ENCODE measurements at regions not wholly inside any gene's neighbourhood (a gene's known extent, or its start where the extent isn't known, plus 50 kb on each side); places are given as distances from the start of the nearest gene placed in this dataset.
"Not testable (repeated sequence)": the region's sequence is repeated elsewhere in the genome, so short reads cannot be mapped to it uniquely, and the experiment has no call there.

DNA sequence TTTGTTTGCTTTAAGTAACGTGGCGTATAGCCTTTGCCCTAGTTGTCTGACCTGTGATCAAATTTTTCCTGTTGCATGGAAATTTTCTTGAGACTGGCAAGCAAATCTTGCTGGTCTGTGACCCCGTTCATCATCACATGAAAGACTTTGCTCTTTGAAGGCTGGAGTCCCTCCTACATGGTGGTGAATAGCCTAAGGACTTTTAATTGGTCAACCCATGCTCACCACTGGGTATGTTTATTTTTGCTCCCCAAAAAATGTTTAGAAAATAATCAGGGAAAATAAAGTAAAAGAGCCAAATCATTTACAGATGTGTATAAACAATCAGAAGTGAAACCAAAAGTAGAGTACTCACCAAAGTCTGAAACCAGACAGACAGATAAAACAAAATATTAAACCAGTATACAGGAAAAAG, 1075.3 kb upstream of the ALCAM start:
- no peak for TF ChIP-seq POLR2A (IDR thresholded peaks at IDR 0.05; ENCODE audit: low read length)
- no peak for TF ChIP-seq GATA1 (IDR thresholded peaks at IDR 0.05; ENCODE audit: low read depth, low read length)
- DNase-seq: no peak

DNA sequence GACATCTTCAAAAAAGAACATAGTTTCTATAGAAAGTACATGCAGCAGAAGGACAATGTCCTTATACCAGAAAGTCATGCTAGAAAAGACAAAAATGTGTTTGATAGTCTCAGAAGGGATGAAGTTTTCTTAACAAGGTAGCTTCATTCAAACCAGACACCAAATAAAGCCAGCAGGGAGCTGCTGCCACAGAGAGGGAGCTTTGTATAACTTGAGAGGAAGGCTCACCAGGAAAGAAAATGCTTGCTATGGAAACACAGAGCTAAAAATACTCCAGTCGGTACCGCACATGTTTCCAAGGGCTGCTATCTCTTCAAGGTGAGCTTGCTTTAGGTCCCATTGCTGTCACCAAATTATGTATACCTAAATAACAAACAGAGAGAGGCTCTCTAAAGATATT, 1074.8 kb upstream of the ALCAM start:
- no peak for TF ChIP-seq GATA1 (IDR thresholded peaks at IDR 0.05; ENCODE audit: low read depth, low read length)
- TF ChIP-seq POLR2A (IDR thresholded peaks at IDR 0.05; ENCODE audit: low read length): no peak
- no peak for DNase-seq

DNA sequence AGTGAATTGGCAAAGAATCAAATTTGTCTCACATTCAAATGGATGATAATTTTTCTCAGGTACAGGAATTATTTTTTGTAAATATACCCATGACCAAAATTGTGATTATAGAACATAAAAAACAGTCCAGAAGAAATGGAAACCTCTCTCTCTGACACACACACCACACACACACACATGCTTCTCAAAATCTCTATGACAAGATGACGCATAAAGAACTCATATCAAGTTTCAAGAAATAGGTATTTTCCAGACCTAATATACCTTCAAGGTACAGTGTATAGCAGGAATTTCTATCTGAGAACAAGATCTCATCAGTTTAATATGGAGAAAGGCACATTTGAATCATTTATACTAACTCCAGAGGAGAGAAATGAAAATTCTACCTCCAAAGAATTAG, 1069.1 kb upstream of the ALCAM start:
- TF ChIP-seq POLR2A (IDR thresholded peaks at IDR 0.05; ENCODE audit: low read length): no peak
- no peak for TF ChIP-seq GATA1 (IDR thresholded peaks at IDR 0.05; ENCODE audit: low read depth, low read length)
- no peak for DNase-seq

DNA sequence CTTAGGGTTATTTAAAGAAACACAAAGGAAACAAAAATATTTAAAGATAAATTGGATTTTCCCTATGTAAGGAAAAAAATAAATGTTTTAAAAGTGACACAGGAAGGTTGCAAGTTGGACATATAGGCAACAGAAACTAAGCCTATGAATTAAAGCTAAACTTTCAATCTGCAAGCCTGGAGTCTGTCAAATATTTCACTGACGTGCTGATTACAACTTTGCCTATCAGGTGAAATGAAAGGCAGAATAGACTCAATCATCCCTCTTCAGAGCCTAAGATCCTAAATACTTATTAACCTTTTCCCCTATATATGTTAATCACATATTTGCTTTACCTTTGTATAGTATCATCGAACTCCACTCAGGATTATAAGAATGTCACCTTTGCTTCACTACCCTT, 1068.0 kb upstream of the ALCAM start:
- DNase-seq: no peak
- TF ChIP-seq GATA1 (IDR thresholded peaks at IDR 0.05; ENCODE audit: low read depth, low read length) (no peak), POLR2A (IDR thresholded peaks at IDR 0.05; ENCODE audit: low read length) (no peak)

DNA sequence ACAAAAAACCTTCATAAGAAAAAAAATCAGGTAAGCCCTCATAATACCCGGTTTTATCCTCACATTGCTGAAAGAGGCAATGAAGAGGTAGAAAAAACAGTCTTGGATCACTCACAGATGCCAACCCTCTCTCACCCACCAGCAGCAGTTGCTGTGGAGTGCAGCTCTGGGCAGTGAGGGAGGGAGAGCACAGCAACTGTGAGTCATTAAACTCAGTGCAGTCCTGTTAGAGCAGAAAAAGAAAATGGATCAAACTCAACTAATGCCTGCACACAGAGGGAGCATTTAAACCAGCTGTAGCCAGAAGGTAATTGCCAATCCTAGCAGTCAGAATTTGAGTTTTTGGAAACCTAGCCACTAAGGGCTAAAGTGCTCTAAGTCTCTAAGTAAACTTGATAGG, 1050.6 kb upstream of the ALCAM start:
- no peak for TF ChIP-seq GATA1 (IDR thresholded peaks at IDR 0.05; ENCODE audit: low read depth, low read length)
- no peak for TF ChIP-seq POLR2A (IDR thresholded peaks at IDR 0.05; ENCODE audit: low read length)
- no peak for DNase-seq

DNA sequence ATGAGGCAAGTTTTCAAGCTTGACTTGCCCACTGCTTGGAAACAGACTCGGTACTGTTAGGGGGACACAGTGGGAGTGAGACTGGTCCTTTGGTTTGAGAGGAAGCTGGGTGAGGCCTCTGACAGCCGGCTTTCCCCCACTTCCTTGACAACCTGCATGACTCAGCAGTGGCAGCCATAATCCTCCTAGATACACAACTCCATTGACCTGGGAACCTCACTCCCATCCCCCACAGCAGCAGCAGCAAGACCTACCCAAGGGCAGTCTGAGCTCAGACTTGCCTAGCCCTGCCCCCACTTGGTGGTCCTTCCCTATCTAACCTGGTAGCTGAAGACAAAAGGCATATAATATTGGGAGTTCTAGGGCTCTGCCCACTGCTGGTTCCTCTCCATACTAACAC, 1043.5 kb upstream of the ALCAM start:
- DNase-seq: no peak
- no peak for TF ChIP-seq GATA1 (IDR thresholded peaks at IDR 0.05; ENCODE audit: low read depth, low read length)

DNA sequence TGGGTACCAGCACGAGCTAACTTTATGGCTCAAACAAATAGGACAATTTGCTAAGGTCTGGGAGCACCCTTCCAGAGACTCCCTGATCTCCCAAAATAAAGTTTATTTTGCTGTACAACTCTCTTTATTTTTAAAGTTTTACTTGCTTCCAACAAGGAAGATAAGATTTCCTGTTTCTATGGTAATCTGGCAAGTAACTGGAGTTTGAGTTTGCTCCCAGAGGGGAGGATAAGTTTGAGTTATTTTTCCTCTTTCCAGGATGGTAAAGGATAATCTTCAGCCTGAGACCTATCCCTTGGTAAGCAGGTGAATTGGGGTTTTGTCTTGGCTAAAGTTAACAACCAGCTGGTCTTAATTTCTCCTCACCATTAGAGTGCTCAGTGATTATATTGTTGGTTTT, 1019.4 kb upstream of the ALCAM start:
- no peak for DNase-seq
- no peak for TF ChIP-seq POLR2A (IDR thresholded peaks at IDR 0.05; ENCODE audit: low read length)
- TF ChIP-seq GATA1 (IDR thresholded peaks at IDR 0.05; ENCODE audit: low read depth, low read length): no peak

DNA sequence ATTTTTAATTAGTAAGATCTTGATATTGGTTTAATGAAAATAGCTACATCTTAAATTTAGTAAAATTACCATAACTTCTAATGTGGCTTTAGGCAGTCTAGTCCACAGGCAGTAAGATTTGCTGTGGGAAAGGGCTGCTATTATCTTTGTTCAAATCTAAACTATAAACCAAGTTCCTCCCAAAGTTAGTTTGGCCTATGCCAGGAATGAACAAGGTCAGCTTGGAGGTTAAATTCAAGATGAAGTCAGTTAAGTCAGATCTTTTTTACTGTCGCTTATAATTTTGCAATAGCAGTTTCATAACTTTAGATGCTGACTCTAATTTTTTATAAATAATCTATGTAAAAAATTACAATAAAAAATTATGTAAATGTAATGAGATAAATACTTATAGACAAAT, 1016.9 kb upstream of the ALCAM start:
- no peak for DNase-seq
- TF ChIP-seq GATA1 (IDR thresholded peaks at IDR 0.05; ENCODE audit: low read depth, low read length) (no peak), POLR2A (IDR thresholded peaks at IDR 0.05; ENCODE audit: low read length) (no peak)

DNA sequence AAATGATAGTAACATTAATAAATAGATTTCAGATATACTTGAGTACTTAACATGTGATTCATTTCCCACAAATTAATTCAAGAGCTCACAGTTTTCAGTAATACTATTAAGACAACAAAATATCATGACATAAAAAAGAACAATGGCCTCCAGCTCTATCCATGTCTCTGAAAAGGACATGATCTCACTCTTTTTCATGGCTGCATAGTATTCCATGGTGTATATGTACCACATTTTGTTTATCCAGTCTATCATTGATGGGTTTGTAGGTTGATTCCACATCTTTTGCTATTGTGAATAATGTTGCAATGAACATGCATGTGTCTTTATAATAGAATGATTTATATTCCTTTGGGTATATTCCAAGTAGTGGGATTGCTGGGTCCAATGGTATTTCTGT, 1012.8 kb upstream of the ALCAM start:
- DNase-seq: no peak
- no peak for TF ChIP-seq GATA1 (IDR thresholded peaks at IDR 0.05; ENCODE audit: low read depth, low read length)
- no peak for TF ChIP-seq POLR2A (IDR thresholded peaks at IDR 0.05; ENCODE audit: low read length)

DNA sequence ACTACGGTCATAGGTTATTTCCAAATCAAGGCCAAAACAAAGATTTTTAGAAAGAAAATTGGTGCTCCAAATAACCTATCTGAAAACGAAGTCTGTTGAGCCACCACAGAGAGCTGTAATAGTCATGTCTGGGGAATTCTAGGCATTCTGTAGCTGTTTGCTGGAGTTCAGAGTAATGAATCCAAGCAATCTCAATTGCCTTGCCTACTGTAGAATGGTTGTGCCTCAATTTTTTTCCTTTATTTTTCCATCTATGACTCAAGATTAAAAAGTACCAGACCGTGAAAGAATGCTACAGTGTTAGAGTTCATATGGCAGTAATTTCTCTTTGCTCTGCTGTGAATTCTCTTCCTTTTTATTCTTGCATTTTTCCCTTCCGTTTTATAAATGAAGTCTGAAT, 1007.2 kb upstream of the ALCAM start:
- TF ChIP-seq GATA1 (IDR thresholded peaks at IDR 0.05; ENCODE audit: low read depth, low read length): no peak
- TF ChIP-seq POLR2A (IDR thresholded peaks at IDR 0.05; ENCODE audit: low read length): no peak
- DNase-seq: no peak

DNA sequence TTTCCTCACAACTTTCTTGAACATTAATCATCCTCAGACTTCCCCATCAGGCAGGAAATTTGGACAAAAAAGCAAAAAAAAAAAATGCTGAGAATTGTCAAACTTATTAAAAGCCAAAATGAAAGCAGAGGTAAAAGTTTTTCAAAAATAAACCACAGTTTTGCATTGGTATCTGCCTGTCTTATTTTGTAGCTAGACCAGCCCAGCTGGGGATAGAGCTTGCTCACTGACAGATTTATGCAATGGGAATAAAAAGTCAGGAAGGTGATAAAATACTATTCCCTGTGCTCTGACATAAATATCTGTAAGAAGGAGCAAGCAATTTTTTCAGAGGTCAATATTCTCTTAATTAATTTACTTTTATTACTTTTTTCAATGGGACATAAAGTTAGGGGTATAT, 1006.7 kb upstream of the ALCAM start:
- TF ChIP-seq POLR2A (IDR thresholded peaks at IDR 0.05; ENCODE audit: low read length) (no peak), GATA1 (IDR thresholded peaks at IDR 0.05; ENCODE audit: low read depth, low read length) (no peak)
- no peak for DNase-seq

DNA sequence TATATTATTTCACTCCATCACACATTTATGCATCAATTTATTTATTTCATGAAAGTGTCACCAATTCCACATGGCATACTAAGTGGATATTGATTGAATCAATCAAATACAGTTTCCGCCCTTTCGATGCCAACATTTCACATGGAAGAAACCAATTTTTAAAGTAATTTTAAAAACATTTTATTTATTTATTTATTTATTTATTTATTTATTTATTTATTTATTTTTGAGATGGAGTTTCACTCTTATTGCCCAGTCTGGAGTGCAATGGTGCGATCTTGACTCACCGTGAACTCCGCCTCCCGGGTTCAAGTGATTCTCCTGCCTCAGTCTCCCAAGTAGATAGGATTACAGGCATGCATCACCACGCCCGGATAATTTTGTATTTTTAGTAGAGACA, 1005.0 kb upstream of the ALCAM start:
- not testable (repeated sequence) for DNase-seq

DNA sequence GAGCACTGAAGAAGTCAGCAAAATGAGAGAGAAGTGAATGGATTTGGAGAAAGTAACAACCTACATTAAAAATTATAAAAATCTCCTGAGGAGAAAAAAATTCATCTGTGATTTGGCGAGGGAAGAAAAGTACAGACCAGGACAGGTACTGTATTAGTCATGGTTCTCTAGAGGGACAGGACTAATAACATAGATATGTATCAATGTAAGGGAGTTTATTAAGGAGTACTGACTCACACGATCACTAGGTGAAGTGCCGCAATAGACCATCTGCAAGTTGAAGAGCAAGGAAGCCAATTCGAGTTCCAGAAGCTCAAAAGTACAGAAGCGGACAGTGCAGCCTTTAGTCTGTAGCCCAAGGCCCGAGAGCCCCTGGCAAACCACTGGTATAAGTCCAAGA, 1004.4 kb upstream of the ALCAM start:
- TF ChIP-seq POLR2A (IDR thresholded peaks at IDR 0.05; ENCODE audit: low read length) (no peak), GATA1 (IDR thresholded peaks at IDR 0.05; ENCODE audit: low read depth, low read length) (no peak)
- no peak for DNase-seq

DNA sequence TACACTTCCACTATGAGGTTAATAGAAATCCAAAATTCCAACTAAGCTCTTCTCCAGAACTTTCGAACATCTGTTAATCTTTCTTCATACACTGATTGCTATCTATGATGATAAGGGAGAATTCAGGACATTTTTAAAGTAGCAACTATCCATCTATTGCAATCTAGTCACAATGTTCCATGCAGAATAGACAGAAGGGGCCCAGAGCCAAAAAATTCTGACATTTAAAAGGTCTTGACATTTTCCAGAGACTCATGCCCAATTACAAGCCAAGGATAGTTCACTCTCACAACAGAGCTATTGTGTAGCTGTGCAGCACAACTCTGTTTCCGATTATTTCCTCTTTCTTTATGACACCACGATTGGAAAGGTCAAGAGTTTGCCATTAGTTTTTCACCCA, 999.7 kb upstream of the ALCAM start:
- TF ChIP-seq POLR2A (IDR thresholded peaks at IDR 0.05; ENCODE audit: low read length) (no peak), GATA1 (IDR thresholded peaks at IDR 0.05; ENCODE audit: low read depth, low read length) (no peak)

DNA sequence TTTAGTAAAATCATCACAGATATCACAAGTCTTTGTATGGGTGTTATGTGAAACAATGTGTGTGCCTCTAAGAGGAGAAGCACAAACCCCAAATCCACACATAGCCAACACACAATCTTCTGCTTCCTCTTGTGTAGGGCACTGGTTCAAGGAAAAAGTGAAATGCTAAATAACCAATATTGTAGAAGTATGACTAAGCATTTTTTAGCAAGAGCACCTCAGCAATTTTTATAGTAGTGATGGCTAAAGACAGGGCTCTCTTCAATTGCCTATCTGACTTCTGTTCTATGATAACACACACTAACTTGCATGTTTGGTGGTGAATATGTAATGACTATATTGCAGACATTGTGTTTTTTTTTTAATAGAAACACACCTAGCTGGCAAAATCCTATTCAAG, 997.9 kb upstream of the ALCAM start:
- no peak for DNase-seq
- TF ChIP-seq GATA1 (IDR thresholded peaks at IDR 0.05; ENCODE audit: low read depth, low read length): no peak
- no peak for TF ChIP-seq POLR2A (IDR thresholded peaks at IDR 0.05; ENCODE audit: low read length)

More for the DNA sequence above, 999.7 kb upstream of the ALCAM start:
- DNase-seq: no peak

DNA sequence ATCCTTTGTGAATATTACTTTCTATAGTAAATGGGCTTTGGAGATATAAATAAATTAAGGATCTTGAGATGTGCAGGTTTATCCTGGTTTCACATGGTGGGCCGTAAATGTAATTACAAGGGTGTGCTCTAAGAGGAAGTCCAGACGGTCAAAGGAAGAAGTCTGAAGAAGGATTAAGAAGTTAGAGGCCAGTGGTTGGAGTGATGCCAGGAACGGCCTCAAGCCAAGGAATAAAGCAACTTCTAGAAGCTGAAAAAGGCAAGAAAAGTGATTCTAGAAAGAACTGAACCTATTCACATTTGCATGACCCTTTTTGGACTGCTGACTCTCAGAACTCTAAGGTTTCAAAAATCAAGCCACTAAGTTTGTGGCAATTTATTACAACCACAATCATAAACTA, 981.3 kb upstream of the ALCAM start:
- no peak for DNase-seq
- TF ChIP-seq GATA1 (IDR thresholded peaks at IDR 0.05; ENCODE audit: low read depth, low read length) (no peak), POLR2A (IDR thresholded peaks at IDR 0.05; ENCODE audit: low read length) (no peak)
